ENCODE measurements at regions not wholly inside any gene's neighbourhood (a gene's known extent, or its start where the extent isn't known, plus 50 kb on each side); places are given as distances from the start of the nearest gene placed in this dataset.

GRCh38 chr20:43839793-43840199, 74.9 kb upstream of the TOX2 start:
- no peaks in the 10 kb centered on the region; the same call in 1 of the 2 replicates for H3K27me3 ChIP-seq (ENCODE audit: control insufficient read depth, insufficient read depth, low read length)
- H2BK120ac ChIP-seq (ENCODE audit: low read depth, low read length) = no peak overlapping the region
- DNase-seq = no peak
- intact Hi-C loops (cut with micrococcal nuclease) = no loop called here
- H2BK15ac ChIP-seq (ENCODE audit: low read depth, low read length) = no peak overlapping the region
- no peak overlapping the region for H4K91ac ChIP-seq (ENCODE audit: insufficient read depth, low read depth, low read length)
- no peaks in the 10 kb centered on the region for H4K20me1 ChIP-seq (ENCODE audit: insufficient read depth, low read length)
- no peak overlapping the region for H3K4ac ChIP-seq (ENCODE audit: low read depth, low read length)
- no peak overlapping the region for H4K5ac ChIP-seq (ENCODE audit: low read depth, low read length)
- no peak overlapping the region for H3K27ac ChIP-seq (ENCODE audit: insufficient read depth, low read length)
- H3K4me3 ChIP-seq (ENCODE audit: insufficient read depth, low read depth, low read length) = no peak overlapping the region
- ATAC-seq (ENCODE audit: low read depth) = no peak
- H3K56ac ChIP-seq (ENCODE audit: extremely low read depth, insufficient read depth, low read length) = no peak overlapping the region
- no peak overlapping the region for H2AFZ ChIP-seq (replicated peaks; ENCODE audit: low read length, poor library complexity)
- BruUV-seq (replicated peaks) = no TSS peak
- no peak overlapping the region for H2AK9ac ChIP-seq (replicated peaks; ENCODE audit: low read depth, low read length, poor library complexity)
- WGBS, 2 experiments (ENCODE audit: extremely low coverage in 2 of 2, insufficient read length in 1 of 2) = 80% methylated on average over 1 of the region's 4 CpGs; no CpG with 5 or more reads in 1 of the 2 experiments
- H3K23ac ChIP-seq (ENCODE audit: low read depth, low read length) = no peak overlapping the region
- no peak overlapping the region for H4K8ac ChIP-seq (ENCODE audit: low read depth in 2 of 2, low read length in 2 of 2)
- ChIA-PET CTCF (interaction anchor here (1.5 to 1.7 kb wide), 2 partner anchors 15 to 217 kb away, joined by 3 to 4 read pairs; no protein-coding TSS in a partner anchor), POLR2A (ENCODE audit: unreplicated experiment) (no interaction called here)
- no peak overlapping the region for H2BK20ac ChIP-seq (ENCODE audit: low read depth, low read length)
- no peak overlapping the region for H3K14ac ChIP-seq (replicated peaks; ENCODE audit: low read depth, low read length)
- dilution Hi-C loops (cut with HindIII; ENCODE audit: low sequenced_read_pairs, unreplicated experiment) = no loop called here
- no peaks in the 10 kb centered on the region for H3K9me3 ChIP-seq (ENCODE audit: control insufficient read depth, insufficient read depth, low read length)
- no peak overlapping the region for H3K4me2 ChIP-seq (ENCODE audit: low read depth, low read length)
- no peak overlapping the region for H3K18ac ChIP-seq (ENCODE audit: low read depth, low read length)
- TF ChIP-seq CEBPB (IDR thresholded peaks at IDR 0.05; ENCODE audit: low read depth, low read length) = no peak
- no peak for TF ChIP-seq POLR2A (IDR thresholded peaks at IDR 0.05; ENCODE audit: low read depth, low read length)
- TF ChIP-seq CHD1 (IDR thresholded peaks at IDR 0.05; ENCODE audit: low read depth, low read length) = no peak
- no peak for TF ChIP-seq MAFK (IDR thresholded peaks at IDR 0.05; ENCODE audit: low read depth, low read length)
- no peak for TF ChIP-seq MAZ (IDR thresholded peaks at IDR 0.05; ENCODE audit: borderline replicate concordance, low read depth, low read length)
- TF ChIP-seq MXI1 (IDR thresholded peaks at IDR 0.05; ENCODE audit: borderline replicate concordance, low read depth, low read length) = no peak
- TF ChIP-seq CTCF (conservative IDR thresholded peaks at IDR 0.05; ENCODE audit: low read depth, low read length) = no peak
- H3K36me3 ChIP-seq (ENCODE audit: control insufficient read depth, insufficient read depth, low read length) = no peaks in the 10 kb centered on the region
- in situ Hi-C loops (cut with MboI; ENCODE audit: low sequenced_read_pairs) = no loop called here
- peaks cover 13% of the 10 kb centered on the region for H3K4me1 ChIP-seq (ENCODE audit: control insufficient read depth, insufficient read depth, low read length)
- H3K79me1 ChIP-seq (ENCODE audit: low read depth in 1 of 2, low read length in 2 of 2) = no peaks in the 10 kb centered on the region
- no peak overlapping the region for H2BK5ac ChIP-seq (ENCODE audit: low read depth, low read length, poor library complexity, severe bottlenecking)
- H2AK5ac ChIP-seq (ENCODE audit: low read depth, low read length) = peak overlapping the region; percentile 61; the same call in 1 of the 2 replicates
- H3K9me1 ChIP-seq (ENCODE audit: insufficient read depth, low read length) = peaks cover 16% of the 10 kb centered on the region; the same call in 1 of the 2 replicates
- no peak overlapping the region for H3K9ac ChIP-seq (ENCODE audit: low read depth, low read length)
